PFSK-1 (cell line): ENCODE measurements at regions not wholly inside any gene's neighbourhood (a gene's known extent, or its start where the extent isn't known, plus 50 kb on each side); places are given as distances from the start of the nearest gene placed in this dataset.

Experiments used
- FOXP2 ChIP-seq: optimal IDR thresholded peaks from 2 replicates; pipeline ENCODE3; 2011; ENCODE audit warnings: borderline replicate concordance, control low read depth, inconsistent platforms; ENCODE audit not compliant: insufficient read depth; ENCODE audit errors: extremely low read length, extremely low read depth
- POLR2AphosphoS5 ChIP-seq: IDR thresholded peaks from 2 replicates; pipeline ENCODE4 v1.6.1; 2012; ENCODE audit warnings: low read depth, mild to moderate bottlenecking, control low read depth, low read length, moderate library complexity
- SIN3A ChIP-seq: IDR thresholded peaks from 2 replicates; pipeline ENCODE4 v1.6.1; 2012; ENCODE audit warnings: mild to moderate bottlenecking, low read length, moderate library complexity, borderline replicate concordance; ENCODE audit not compliant: insufficient read depth
- TAF1 ChIP-seq: IDR thresholded peaks from 2 replicates; pipeline ENCODE4 v1.6.1; 2012; ENCODE audit warnings: low read length, control low read depth, borderline replicate concordance; ENCODE audit not compliant: insufficient read depth
- TF ChIP-seq, protein P1 (sequence below), 2 experiments: IDR thresholded peaks; 2 replicates each; pipeline versions ENCODE4 v1.6.1 to v1.8.0; 2011 to 2012; ENCODE audit warnings: low read depth in 2 of 2, low read length in 2 of 2, control low read depth in 1 of 2, inconsistent platforms in 1 of 2, mild to moderate bottlenecking in 1 of 2, moderate library complexity in 1 of 2; ENCODE audit not compliant: insufficient read depth in 1 of 2

DNA sequence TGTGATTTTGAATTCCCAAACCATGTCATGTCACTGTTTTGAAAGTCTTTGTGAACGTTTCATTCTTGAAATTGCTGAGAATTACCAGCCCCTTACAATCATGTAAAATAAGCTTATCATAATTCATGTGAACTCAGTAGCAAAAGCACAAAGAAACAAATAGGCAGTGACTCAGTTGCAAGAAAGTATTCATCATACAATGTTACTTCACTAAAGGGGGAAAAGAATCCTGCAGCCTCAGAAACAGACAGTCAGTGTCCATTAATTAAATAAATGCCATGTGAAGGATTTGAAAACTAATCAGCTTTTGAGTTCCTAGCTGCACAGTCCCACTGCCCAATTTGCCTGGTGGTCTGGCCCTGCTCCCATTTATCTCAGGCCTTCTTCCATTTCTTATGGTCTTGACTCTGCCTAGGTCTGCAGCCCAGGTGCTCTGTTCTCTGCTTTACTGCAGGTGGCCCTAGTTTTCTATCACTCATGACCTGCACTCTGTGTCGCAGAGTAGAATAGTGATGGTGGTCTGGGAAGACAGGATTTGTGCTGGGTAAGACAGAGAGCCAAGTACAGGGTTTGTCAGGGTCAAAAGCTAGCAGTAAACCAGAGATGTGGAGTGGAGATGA is 99.7 kb downstream of the PLCE1 start:
- TF ChIP-seq TAF1 (no peak), SIN3A (no peak), POLR2AphosphoS5 (no peak), FOXP2 (no peak)
- TF ChIP-seq, protein P1, sequence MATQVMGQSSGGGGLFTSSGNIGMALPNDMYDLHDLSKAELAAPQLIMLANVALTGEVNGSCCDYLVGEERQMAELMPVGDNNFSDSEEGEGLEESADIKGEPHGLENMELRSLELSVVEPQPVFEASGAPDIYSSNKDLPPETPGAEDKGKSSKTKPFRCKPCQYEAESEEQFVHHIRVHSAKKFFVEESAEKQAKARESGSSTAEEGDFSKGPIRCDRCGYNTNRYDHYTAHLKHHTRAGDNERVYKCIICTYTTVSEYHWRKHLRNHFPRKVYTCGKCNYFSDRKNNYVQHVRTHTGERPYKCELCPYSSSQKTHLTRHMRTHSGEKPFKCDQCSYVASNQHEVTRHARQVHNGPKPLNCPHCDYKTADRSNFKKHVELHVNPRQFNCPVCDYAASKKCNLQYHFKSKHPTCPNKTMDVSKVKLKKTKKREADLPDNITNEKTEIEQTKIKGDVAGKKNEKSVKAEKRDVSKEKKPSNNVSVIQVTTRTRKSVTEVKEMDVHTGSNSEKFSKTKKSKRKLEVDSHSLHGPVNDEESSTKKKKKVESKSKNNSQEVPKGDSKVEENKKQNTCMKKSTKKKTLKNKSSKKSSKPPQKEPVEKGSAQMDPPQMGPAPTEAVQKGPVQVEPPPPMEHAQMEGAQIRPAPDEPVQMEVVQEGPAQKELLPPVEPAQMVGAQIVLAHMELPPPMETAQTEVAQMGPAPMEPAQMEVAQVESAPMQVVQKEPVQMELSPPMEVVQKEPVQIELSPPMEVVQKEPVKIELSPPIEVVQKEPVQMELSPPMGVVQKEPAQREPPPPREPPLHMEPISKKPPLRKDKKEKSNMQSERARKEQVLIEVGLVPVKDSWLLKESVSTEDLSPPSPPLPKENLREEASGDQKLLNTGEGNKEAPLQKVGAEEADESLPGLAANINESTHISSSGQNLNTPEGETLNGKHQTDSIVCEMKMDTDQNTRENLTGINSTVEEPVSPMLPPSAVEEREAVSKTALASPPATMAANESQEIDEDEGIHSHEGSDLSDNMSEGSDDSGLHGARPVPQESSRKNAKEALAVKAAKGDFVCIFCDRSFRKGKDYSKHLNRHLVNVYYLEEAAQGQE (IDR thresholded peaks at IDR 0.05; ENCODE audit: insufficient read depth in 1 of 2, low read depth in 2 of 2, low read length in 2 of 2) = no peak
